ENCODE measurements at regions not wholly inside any gene's neighbourhood (a gene's known extent, or its start where the extent isn't known, plus 50 kb on each side); places are given as distances from the start of the nearest gene placed in this dataset.
"Not testable (repeated sequence)": the region's sequence is repeated elsewhere in the genome, so short reads cannot be mapped to it uniquely, and the experiment has no call there.

DNA sequence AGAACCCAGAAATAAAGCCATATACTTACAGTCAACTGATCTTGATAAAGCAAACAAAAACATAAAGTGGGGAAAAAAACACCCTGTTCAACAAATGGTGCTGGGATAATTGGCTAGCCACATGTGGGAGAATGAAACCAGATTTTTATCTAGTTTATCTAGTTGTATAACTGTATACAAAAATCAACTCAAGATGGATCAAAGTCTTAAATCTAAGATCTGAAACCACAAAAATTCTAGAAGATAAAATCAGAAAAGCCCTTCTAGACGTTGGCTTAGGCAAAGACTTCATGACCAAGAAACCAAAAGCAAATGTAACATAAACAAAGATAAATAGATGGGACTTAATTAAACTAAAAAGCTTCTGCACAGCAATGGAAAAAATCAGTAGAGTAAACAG is 216.3 kb downstream of the MOXD1 start:
- H4K8ac ChIP-seq (ENCODE audit: low read depth in 2 of 2, low read length in 2 of 2); H4K91ac ChIP-seq (ENCODE audit: insufficient read depth, low read depth, low read length); H2AK9ac ChIP-seq (replicated peaks; ENCODE audit: low read depth, low read length, poor library complexity); H3K4me1 ChIP-seq (ENCODE audit: control insufficient read depth, insufficient read depth, low read length); H3K9me1 ChIP-seq (ENCODE audit: insufficient read depth, low read length); H2AFZ ChIP-seq (replicated peaks; ENCODE audit: low read length, poor library complexity); H2BK15ac ChIP-seq (ENCODE audit: low read depth, low read length); dilution Hi-C loops (cut with HindIII; ENCODE audit: low sequenced_read_pairs, unreplicated experiment); H2BK5ac ChIP-seq (ENCODE audit: low read depth, low read length, poor library complexity, severe bottlenecking); CTCF ChIA-PET; POLR2A ChIA-PET (ENCODE audit: unreplicated experiment); H2BK20ac ChIP-seq (ENCODE audit: low read depth, low read length); H2BK120ac ChIP-seq (ENCODE audit: low read depth, low read length); intact Hi-C loops (cut with micrococcal nuclease); H3K4me2 ChIP-seq (ENCODE audit: low read depth, low read length); DNase-seq; H3K4ac ChIP-seq (ENCODE audit: low read depth, low read length); ATAC-seq (ENCODE audit: low read depth); H3K23ac ChIP-seq (ENCODE audit: low read depth, low read length); H3K27ac ChIP-seq (ENCODE audit: insufficient read depth, low read length); H2AK5ac ChIP-seq (ENCODE audit: low read depth, low read length); H3K9me3 ChIP-seq (ENCODE audit: control insufficient read depth, insufficient read depth, low read length); H3K36me3 ChIP-seq (ENCODE audit: control insufficient read depth, insufficient read depth, low read length); H3K18ac ChIP-seq (ENCODE audit: low read depth, low read length); H3K56ac ChIP-seq (ENCODE audit: extremely low read depth, insufficient read depth, low read length); in situ Hi-C loops (cut with MboI; ENCODE audit: low sequenced_read_pairs); H3K14ac ChIP-seq (replicated peaks; ENCODE audit: low read depth, low read length); BruUV-seq (replicated peaks); H3K9ac ChIP-seq (ENCODE audit: low read depth, low read length); H4K5ac ChIP-seq (ENCODE audit: low read depth, low read length); H3K79me1 ChIP-seq (ENCODE audit: low read depth in 1 of 2, low read length in 2 of 2); H4K20me1 ChIP-seq (ENCODE audit: insufficient read depth, low read length); H3K27me3 ChIP-seq (ENCODE audit: control insufficient read depth, insufficient read depth, low read length); H3K4me3 ChIP-seq (ENCODE audit: insufficient read depth, low read depth, low read length): not testable (repeated sequence)
- no CpG with 5 or more reads among the region's 1 CpG for WGBS, 2 experiments (ENCODE audit: extremely low coverage in 2 of 2, insufficient read length in 1 of 2)

Measured in IMR-90 (cell line).